Parathyroid adenoma (tissue), 2 donors: ENCODE measurements at regions not wholly inside any gene's neighbourhood (a gene's known extent, or its start where the extent isn't known, plus 50 kb on each side); places are given as distances from the start of the nearest gene placed in this dataset.
"Not testable (repeated sequence)": the region's sequence is repeated elsewhere in the genome, so short reads cannot be mapped to it uniquely, and the experiment has no call there.

Source experiments
- H2AFZ ChIP-seq: fragments of 300-600 bp; sonication (generic); one replicate; pipeline ENCODE4 v1.7.0; 2017; ENCODE audit warnings: antibody characterized with exemption, mild to moderate bottlenecking
- H3K27ac ChIP-seq: fragments of 300-600 bp; sonication (generic); one replicate; pipeline ENCODE4 v1.7.0; 2017
- H3K27me3 ChIP-seq: fragments of 300-600 bp; sonication (generic); one replicate; pipeline ENCODE4 v1.7.0; 2017; ENCODE audit warnings: low read length; ENCODE audit not compliant: control insufficient read depth, insufficient read depth
- H3K36me3 ChIP-seq: fragments of 300-600 bp; sonication (generic); one replicate; pipeline ENCODE4 v1.7.0; 2017; ENCODE audit warnings: low read length; ENCODE audit not compliant: control insufficient read depth, insufficient read depth
- H3K4me1 ChIP-seq: fragments of 300-600 bp; sonication (generic); one replicate; pipeline ENCODE4 v1.7.0; 2017; ENCODE audit warnings: control low read depth
- H3K4me2 ChIP-seq: fragments of 300-600 bp; sonication (generic); one replicate; pipeline ENCODE4 v1.7.0; 2017; ENCODE audit warnings: low read length
- H3K4me3 ChIP-seq: fragments of 300-600 bp; sonication (generic); one replicate; pipeline ENCODE4 v1.7.0; 2017; ENCODE audit warnings: low read depth, low read length
- H3K79me2 ChIP-seq: fragments of 300-600 bp; sonication (generic); one replicate; pipeline ENCODE4 v1.7.0; 2017; ENCODE audit warnings: control low read depth
- H3K9ac ChIP-seq: fragments of 300-600 bp; sonication (generic); one replicate; pipeline ENCODE4 v1.7.0; 2017; ENCODE audit warnings: mild to moderate bottlenecking
- H3K9me3 ChIP-seq: fragments of 300-600 bp; sonication (generic); one replicate; pipeline ENCODE4 v1.7.0; 2017; ENCODE audit warnings: low read length; ENCODE audit not compliant: control insufficient read depth
- TF ChIP-seq, protein P1 (sequence below): fragments of 300-600 bp; sonication (generic); IDR thresholded peaks from one replicate; pipeline ENCODE4 v1.7.0; 2017; ENCODE audit warnings: antibody characterized with exemption, mild to moderate bottlenecking
- donor health status: primary hyperparathyroidism.

DNA sequence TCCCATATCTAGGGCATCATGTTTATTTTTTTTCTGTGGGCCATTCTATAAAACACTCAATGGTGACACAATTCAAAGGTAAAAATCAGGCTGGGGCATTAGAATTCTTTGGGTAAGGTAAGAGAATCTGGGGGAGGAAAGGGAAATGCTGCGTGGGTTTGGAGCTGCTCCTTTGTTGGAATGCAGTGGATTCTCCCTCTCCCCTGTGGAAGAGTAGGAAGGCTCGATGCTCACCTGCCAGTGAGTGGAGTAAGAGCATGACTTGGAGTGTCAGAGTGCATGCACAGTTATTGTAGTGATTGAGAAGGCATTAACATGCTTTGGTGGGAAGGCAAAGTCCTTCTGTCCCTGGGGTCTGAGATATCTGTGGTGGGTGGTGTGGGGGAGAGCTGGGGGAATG, 280.0 kb downstream of the PDCD6IP start:
- no peaks in the 10 kb centered on the region for H3K36me3 ChIP-seq
- H3K4me3 ChIP-seq: no peak overlapping the region
- H3K4me2 ChIP-seq: no peak overlapping the region
- H3K27me3 ChIP-seq: no peaks in the 10 kb centered on the region
- H3K4me1 ChIP-seq: no peaks in the 10 kb centered on the region
- H3K9ac ChIP-seq: no peak overlapping the region
- TF ChIP-seq, protein P1, sequence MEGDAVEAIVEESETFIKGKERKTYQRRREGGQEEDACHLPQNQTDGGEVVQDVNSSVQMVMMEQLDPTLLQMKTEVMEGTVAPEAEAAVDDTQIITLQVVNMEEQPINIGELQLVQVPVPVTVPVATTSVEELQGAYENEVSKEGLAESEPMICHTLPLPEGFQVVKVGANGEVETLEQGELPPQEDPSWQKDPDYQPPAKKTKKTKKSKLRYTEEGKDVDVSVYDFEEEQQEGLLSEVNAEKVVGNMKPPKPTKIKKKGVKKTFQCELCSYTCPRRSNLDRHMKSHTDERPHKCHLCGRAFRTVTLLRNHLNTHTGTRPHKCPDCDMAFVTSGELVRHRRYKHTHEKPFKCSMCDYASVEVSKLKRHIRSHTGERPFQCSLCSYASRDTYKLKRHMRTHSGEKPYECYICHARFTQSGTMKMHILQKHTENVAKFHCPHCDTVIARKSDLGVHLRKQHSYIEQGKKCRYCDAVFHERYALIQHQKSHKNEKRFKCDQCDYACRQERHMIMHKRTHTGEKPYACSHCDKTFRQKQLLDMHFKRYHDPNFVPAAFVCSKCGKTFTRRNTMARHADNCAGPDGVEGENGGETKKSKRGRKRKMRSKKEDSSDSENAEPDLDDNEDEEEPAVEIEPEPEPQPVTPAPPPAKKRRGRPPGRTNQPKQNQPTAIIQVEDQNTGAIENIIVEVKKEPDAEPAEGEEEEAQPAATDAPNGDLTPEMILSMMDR: no peak
- H3K9me3 ChIP-seq: no peaks in the 10 kb centered on the region
- H3K79me2 ChIP-seq: no peaks in the 10 kb centered on the region
- H3K27ac ChIP-seq: no peak overlapping the region
- H2AFZ ChIP-seq: no peak overlapping the region

DNA sequence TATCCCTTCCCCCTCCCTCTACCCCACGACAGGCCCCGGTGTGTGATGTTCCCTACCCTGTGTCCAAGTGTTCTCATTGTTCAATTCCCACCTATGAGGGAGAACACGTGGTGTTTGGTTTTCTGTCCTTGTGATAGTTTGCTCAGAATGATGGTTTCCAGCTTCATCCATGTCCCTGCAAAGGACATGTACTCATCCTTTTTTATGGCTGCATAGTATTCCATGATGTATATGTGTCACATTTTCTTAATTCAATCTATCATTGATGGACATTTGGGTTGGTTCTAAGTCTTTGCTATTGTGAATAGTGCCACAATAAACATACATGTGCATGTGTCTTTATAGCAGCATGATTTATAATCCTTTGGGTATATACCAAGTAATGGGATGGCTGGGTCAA, 281.4 kb downstream of the PDCD6IP start:
- not testable (repeated sequence) for H3K4me3 ChIP-seq, H3K79me2 ChIP-seq, H3K4me1 ChIP-seq, H3K36me3 ChIP-seq, H3K4me2 ChIP-seq, H3K27ac ChIP-seq, H3K9ac ChIP-seq, H3K27me3 ChIP-seq, H3K9me3 ChIP-seq, H2AFZ ChIP-seq

DNA sequence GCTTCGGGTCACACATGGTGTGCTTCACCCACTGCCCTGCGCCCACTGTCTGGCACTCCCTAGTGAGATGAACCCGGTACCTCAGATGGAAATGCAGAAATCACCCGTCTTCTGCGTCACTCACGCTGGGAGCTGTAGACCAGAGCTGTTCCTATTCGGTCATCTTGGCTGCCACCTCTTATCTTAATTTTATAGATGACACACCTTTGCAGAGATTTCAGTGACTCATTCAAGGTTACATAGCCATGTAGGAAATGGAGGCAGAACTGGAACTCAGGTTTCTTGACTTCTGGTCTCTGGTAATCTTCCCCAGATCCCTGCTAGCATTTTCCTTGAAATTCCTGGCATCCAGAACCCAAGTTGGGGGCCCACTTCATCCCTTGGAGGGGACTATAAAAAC, 291.9 kb downstream of the PDCD6IP start:
- not testable (repeated sequence) for H3K36me3 ChIP-seq, H3K27ac ChIP-seq, H3K27me3 ChIP-seq, H3K9me3 ChIP-seq, H2AFZ ChIP-seq, H3K9ac ChIP-seq, H3K4me3 ChIP-seq, H3K4me1 ChIP-seq, H3K79me2 ChIP-seq, H3K4me2 ChIP-seq

DNA sequence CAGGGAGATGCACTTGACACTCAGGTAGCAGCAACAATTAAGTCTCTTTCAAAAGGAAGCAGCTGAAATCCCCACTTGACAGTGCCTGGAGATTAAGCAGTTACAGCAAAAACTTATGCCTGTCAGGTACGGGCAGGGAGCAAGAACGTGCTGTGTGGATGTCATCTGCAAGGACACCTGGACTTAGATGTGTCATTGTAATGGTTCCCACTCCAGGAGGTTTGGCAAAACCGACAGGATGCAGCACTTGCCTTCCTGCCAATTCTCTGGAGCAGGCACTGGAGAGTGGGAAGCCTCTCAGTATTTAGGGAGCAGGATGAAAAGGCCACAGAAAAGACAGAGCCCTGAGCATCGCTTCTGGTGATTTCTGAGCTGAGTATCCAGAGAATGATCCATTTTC, 292.4 kb downstream of the PDCD6IP start:
- Histone ChIP-seq H3K79me2 (no peaks in the 10 kb centered on the region), H3K4me1 (no peaks in the 10 kb centered on the region), H3K9ac (no peak overlapping the region), H3K36me3 (no peaks in the 10 kb centered on the region), H3K27me3 (no peaks in the 10 kb centered on the region), H3K9me3 (no peaks in the 10 kb centered on the region), H2AFZ (no peak overlapping the region), H3K4me2 (no peak overlapping the region), H3K27ac (no peak overlapping the region), H3K4me3 (no peak overlapping the region)
- TF ChIP-seq, protein P1: no peak

DNA sequence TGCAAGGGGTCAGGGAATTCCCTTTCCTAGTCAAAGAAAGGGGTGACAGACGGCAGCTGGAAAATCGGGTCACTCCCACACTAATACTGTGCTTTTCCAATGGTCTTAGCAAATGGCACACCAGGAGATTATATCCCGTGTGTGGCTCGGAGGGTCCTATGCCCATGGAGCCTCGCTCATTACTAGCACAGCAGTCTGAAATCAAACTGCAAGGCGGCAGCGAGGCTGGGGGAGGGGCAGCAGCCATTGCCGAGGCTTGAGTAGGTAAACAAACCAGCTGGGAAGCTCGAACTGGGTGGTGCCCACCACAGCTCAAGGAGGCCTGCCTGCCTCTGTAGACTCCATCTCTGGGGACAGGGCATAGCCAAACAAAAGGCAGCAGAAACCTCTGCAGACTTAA, 295.9 kb downstream of the PDCD6IP start:
- not testable (repeated sequence) for H3K79me2 ChIP-seq, H3K4me3 ChIP-seq, H3K9ac ChIP-seq, H3K9me3 ChIP-seq, H3K27me3 ChIP-seq, H3K4me2 ChIP-seq, H3K27ac ChIP-seq, H3K36me3 ChIP-seq, H3K4me1 ChIP-seq, H2AFZ ChIP-seq

DNA sequence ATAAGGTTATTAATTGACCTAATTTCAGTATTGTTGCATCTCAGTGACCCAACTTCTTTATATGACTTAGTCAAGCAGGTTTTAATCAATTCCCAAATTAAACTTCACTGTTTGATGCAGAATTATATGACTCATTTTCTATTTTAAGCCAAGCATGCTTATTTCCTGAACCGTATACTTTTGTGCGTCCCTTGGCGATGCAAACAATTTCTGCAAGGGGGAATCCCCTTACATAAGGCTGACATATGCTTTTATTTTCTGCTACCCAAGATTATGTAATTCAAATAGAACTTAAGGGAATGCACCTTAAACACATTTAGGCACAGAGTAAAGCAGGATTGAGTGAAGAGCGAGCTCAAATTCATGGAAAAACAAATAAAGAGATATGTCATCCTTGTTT, 303.9 kb downstream of the PDCD6IP start:
- no peak overlapping the region for H3K9ac ChIP-seq

More for the DNA sequence above, 303.9 kb downstream of the PDCD6IP start:
- no peak overlapping the region for H3K27ac ChIP-seq
- H3K79me2 ChIP-seq: no peaks in the 10 kb centered on the region
- H3K27me3 ChIP-seq: no peaks in the 10 kb centered on the region
- no peak overlapping the region for H3K4me3 ChIP-seq
- H3K4me2 ChIP-seq: no peak overlapping the region
- no peaks in the 10 kb centered on the region for H3K4me1 ChIP-seq
- H3K36me3 ChIP-seq: no peaks in the 10 kb centered on the region
- no peaks in the 10 kb centered on the region for H3K9me3 ChIP-seq
- no peak overlapping the region for H2AFZ ChIP-seq
- TF ChIP-seq, protein P1: no peak
